Neural cell (in vitro differentiated cells): ENCODE measurements at regions not wholly inside any gene's neighbourhood (a gene's known extent, or its start where the extent isn't known, plus 50 kb on each side); places are given as distances from the start of the nearest gene placed in this dataset.
"Not testable (repeated sequence)": the region's sequence is repeated elsewhere in the genome, so short reads cannot be mapped to it uniquely, and the experiment has no call there.

Source experiments
- H2AFZ ChIP-seq: fragments of 200-600, 300-800 bp; sonication (generic), shearing (Covaris generic); 2 replicates; pipeline ENCODE4 v1.6.0; 2014; ENCODE audit warnings: low read depth, mild to moderate bottlenecking, antibody characterized with exemption, low read length, moderate library complexity
- H3F3A ChIP-seq: fragments of 200-600 bp; shearing (Covaris generic); 2 replicates; pipeline ENCODE4 v1.6.1; 2016; ENCODE audit warnings: mild to moderate bottlenecking, moderate library complexity, mixed read lengths, antibody characterized with exemption, low read length; ENCODE audit not compliant: insufficient read depth, poor library complexity, severe bottlenecking
- H3K27ac ChIP-seq: fragments of 200-600, 300-800 bp; sonication (generic), shearing (Covaris generic); 2 replicates; pipeline ENCODE4 v1.5.1; 2014; ENCODE audit warnings: mild to moderate bottlenecking, low read length, moderate library complexity
- H3K27me3 ChIP-seq: fragments of 300-800, 200-600 bp; sonication (generic), shearing (Covaris generic); 2 replicates; pipeline ENCODE4 v1.6.0; 2014; ENCODE audit warnings: mild to moderate bottlenecking, low read depth, low read length, moderate library complexity; ENCODE audit not compliant: insufficient read depth
- H3K36me3 ChIP-seq: fragments of 300-800, 200-600 bp; sonication (generic), shearing (Covaris generic); 2 replicates; pipeline ENCODE4 v1.5.1; 2014; ENCODE audit warnings: mild to moderate bottlenecking, antibody characterized with exemption, low read length, moderate library complexity; ENCODE audit not compliant: insufficient read depth
- H3K4me2 ChIP-seq: fragments of 300-800, 200-600 bp; sonication (generic), shearing (Covaris generic); 2 replicates; pipeline ENCODE4 v1.6.0; 2014; ENCODE audit warnings: mild to moderate bottlenecking, low read length
- H3K4me3 ChIP-seq: fragments of 300-800, 200-600 bp; sonication (generic), shearing (Covaris generic); 2 replicates; pipeline ENCODE4 v1.5.1; 2014; ENCODE audit warnings: mild to moderate bottlenecking, low read length, moderate library complexity
- H3K79me2 ChIP-seq: fragments of 200-600 bp; shearing (Covaris generic); replicated peaks from 2 replicates; pipeline ENCODE4 v1.6.0; 2014; ENCODE audit warnings: mild to moderate bottlenecking, low read length, moderate library complexity; ENCODE audit not compliant: insufficient read depth
- H3K9ac ChIP-seq: fragments of 300-800, 200-600 bp; sonication (generic), shearing (Covaris generic); 2 replicates; pipeline ENCODE4 v1.6.1; 2016; ENCODE audit warnings: mild to moderate bottlenecking, low read length, mixed read lengths
- H3K9me2 ChIP-seq: fragments of 200-600 bp; shearing (Covaris generic); 2 replicates; pipeline ENCODE4 v1.6.1; 2016; ENCODE audit warnings: mild to moderate bottlenecking, low read length, mixed read lengths; ENCODE audit not compliant: insufficient read depth
- H3K9me3 ChIP-seq: fragments of 200-600, 300-800 bp; sonication (generic), shearing (Covaris generic); 2 replicates; pipeline ENCODE4 v1.6.1; 2016; ENCODE audit warnings: mild to moderate bottlenecking, mixed run types, low read length, moderate library complexity, mixed read lengths
- H4K20me1 ChIP-seq: fragments of 200-600 bp; shearing (Covaris generic); 2 replicates; pipeline ENCODE4 v1.6.1; 2016; ENCODE audit warnings: mild to moderate bottlenecking, mixed run types; ENCODE audit not compliant: insufficient read depth

- not testable (repeated sequence) for H2AFZ ChIP-seq, H3K4me3 ChIP-seq, H3K4me2 ChIP-seq, H3K9ac ChIP-seq, H4K20me1 ChIP-seq, H3K27me3 ChIP-seq, H3K79me2 ChIP-seq, H3K36me3 ChIP-seq, H3F3A ChIP-seq, H3K9me3 ChIP-seq, H3K9me2 ChIP-seq, H3K27ac ChIP-seq
These were observed 104.9 kb downstream of the TBC1D26 start for GRCh38 chr17:15836991-15837390.

DNA sequence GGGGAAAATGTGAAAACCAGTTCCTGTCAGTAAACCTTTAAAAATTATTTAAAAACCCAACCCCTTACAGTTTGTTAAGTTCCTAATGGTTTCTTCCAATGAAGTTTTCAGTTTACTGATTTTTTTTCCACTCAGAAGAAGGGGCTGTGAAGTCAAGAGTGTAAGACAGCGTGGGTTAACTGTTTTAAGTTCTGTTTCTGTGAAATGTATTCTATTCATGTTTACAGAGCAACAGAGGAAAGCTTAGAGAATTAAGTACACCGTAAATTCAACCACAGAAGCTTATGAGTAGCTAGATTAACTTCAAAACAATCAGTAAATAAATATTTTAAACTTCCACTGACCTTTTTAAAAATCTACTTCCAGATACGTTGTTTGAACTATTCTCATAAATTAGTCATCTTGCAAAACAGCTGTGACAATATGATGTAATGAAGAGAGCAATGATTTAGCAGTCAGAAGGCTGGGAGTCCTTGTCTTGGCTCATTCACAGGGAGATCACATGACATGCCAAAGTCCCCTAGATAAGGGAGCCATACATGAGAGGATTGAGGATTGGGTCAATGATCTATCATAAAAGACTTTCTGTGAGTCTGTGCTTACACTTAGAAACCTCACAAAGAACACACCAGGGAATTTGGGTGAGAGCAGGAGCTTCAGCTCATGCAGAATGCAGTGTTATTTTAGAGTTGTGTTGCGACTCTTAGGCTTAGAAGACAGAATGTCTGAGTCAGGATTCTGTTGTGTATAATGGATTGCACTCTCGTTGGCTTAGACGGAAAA is 97.3 kb upstream of the ADORA2B start:
- not testable (repeated sequence) for H3K4me2 ChIP-seq, H3K9me3 ChIP-seq, H3K79me2 ChIP-seq, H3K36me3 ChIP-seq, H3K9me2 ChIP-seq, H3K4me3 ChIP-seq, H4K20me1 ChIP-seq, H2AFZ ChIP-seq, H3K9ac ChIP-seq, H3K27ac ChIP-seq, H3F3A ChIP-seq, H3K27me3 ChIP-seq

DNA sequence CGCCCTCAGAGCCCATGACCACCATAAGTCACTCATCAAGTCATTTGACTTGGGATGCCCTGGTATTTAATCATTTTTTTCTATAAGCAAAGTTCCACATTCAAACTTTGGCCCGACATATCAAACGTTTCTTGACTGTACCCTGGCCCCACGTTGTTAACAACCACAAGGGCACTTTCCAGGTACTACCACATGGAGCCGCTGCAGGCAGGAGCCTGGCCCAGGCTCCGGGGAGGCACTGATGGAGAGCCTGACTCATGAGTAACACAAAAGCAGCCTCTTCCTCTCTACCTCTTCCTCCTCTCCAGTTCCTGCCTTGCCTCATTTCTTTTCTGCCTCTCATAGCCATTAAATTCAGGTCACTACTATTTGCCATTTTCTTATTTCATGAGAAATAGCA is 95.9 kb upstream of the ADORA2B start:
- H3K27ac ChIP-seq, H3K27me3 ChIP-seq, H3K4me2 ChIP-seq, H4K20me1 ChIP-seq, H3K9me2 ChIP-seq, H3K9me3 ChIP-seq, H3K9ac ChIP-seq, H2AFZ ChIP-seq, H3K79me2 ChIP-seq, H3K4me3 ChIP-seq, H3K36me3 ChIP-seq, H3F3A ChIP-seq: not testable (repeated sequence)

DNA sequence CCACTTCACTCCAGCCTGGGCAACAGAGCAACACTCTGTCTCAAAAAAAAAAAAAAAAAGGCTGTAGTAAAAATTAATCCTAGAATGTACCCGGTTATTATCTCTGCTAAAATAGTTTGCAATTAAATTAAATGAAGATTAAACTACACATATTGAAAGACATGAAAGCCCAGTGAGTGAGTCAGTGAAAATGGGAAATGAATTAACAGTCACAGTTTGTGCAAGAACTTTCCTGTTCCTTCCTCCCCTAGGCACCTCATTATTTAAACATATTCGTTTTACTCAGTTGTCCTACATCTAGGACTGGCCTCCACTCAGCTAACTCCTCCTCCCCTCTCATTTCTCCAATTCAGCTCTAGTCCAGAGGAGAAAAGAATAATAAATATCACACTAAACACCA is 94.9 kb upstream of the ADORA2B start:
- H3K4me3 ChIP-seq, H3K27ac ChIP-seq, H2AFZ ChIP-seq, H4K20me1 ChIP-seq, H3K9me3 ChIP-seq, H3K4me2 ChIP-seq, H3K27me3 ChIP-seq, H3K36me3 ChIP-seq, H3F3A ChIP-seq, H3K9me2 ChIP-seq, H3K9ac ChIP-seq, H3K79me2 ChIP-seq: not testable (repeated sequence)

DNA sequence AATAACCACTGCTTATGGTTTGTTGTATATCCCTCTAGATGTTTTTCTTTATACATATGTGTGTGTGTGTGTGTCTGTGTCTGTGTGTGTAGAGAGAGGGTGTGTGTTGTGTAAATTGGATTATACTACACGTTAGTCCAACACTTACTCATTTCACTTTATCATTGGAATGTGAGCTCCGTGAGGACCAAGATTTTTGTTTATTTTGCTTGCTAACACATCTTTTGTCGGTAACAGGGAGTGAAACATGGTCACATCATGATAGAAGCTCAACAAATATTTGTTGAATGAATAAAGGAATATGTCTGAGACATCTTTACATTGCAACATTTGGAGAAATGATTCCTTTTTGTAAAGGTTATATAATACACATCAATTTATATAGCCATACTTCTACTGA is 94.2 kb upstream of the ADORA2B start:
- not testable (repeated sequence) for H3K9ac ChIP-seq, H3K27ac ChIP-seq, H3F3A ChIP-seq, H4K20me1 ChIP-seq, H3K36me3 ChIP-seq, H3K9me2 ChIP-seq, H2AFZ ChIP-seq, H3K9me3 ChIP-seq, H3K27me3 ChIP-seq, H3K4me3 ChIP-seq, H3K4me2 ChIP-seq, H3K79me2 ChIP-seq

- not testable (repeated sequence) for H3K9me3 ChIP-seq, H3K27ac ChIP-seq, H3K4me2 ChIP-seq, H2AFZ ChIP-seq, H3K36me3 ChIP-seq, H3K4me3 ChIP-seq, H4K20me1 ChIP-seq, H3F3A ChIP-seq, H3K27me3 ChIP-seq, H3K9me2 ChIP-seq, H3K79me2 ChIP-seq, H3K9ac ChIP-seq
These were observed 92.1 kb upstream of the ADORA2B start for GRCh38 chr17:15852863-15853262.

DNA sequence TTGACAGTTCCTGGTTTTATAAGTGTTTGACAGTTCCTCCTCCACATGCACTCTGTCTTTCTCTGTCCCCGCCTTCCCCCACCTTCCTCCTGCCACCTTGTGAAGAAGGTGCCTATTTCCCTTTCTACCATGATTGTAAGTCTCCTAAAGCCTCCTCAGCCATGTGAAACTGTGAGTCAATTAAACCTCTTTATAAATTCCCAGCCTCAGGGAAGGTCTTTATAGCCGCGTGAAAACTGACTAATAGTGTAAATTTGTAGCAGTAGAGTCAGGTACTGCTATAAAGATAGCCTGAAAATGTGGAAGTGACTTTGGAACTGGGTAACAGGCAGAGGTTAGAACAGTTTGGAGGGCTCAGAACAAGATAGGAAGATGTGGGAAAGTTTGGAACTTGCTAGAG is 88.7 kb upstream of the ADORA2B start:
- not testable (repeated sequence) for H3K9ac ChIP-seq, H3K4me2 ChIP-seq, H3K9me3 ChIP-seq

GRCh38 chr17:15856745-15857144 is 88.2 kb upstream of the ADORA2B start:
- H3K27me3 ChIP-seq, H3K4me2 ChIP-seq, H4K20me1 ChIP-seq, H2AFZ ChIP-seq, H3K9ac ChIP-seq, H3K4me3 ChIP-seq, H3F3A ChIP-seq, H3K36me3 ChIP-seq, H3K27ac ChIP-seq, H3K9me3 ChIP-seq, H3K79me2 ChIP-seq, H3K9me2 ChIP-seq: not testable (repeated sequence)

More for the DNA sequence above, 88.7 kb upstream of the ADORA2B start:
- H3K36me3 ChIP-seq, H2AFZ ChIP-seq, H4K20me1 ChIP-seq, H3K9me2 ChIP-seq, H3K27ac ChIP-seq, H3K4me3 ChIP-seq, H3K27me3 ChIP-seq, H3F3A ChIP-seq, H3K79me2 ChIP-seq: not testable (repeated sequence)
